Liver (tissue), 8 donors: ENCODE measurements at regions not wholly inside any gene's neighbourhood (a gene's known extent, or its start where the extent isn't known, plus 50 kb on each side); places are given as distances from the start of the nearest gene placed in this dataset.

ENCODE experiments used
- DNase-seq: peaks from one replicate; pipeline ENCODE4 v3.0.0-alpha.2; 2017; ENCODE audit warnings: low spot score
- H3K27ac ChIP-seq, 2 donors: one replicate each; pipeline ENCODE4 v1.7.0; 2013; ENCODE audit warnings: inconsistent platforms in 2 of 2, low read length in 2 of 2, control low read depth in 1 of 2, low read depth in 1 of 2, mild to moderate bottlenecking in 1 of 2
- H3K27me3 ChIP-seq, 4 donors: one replicate each; pipeline versions ENCODE4 v1.6.1 to v1.7.0; 2013; ENCODE audit warnings: low read length in 3 of 4, inconsistent platforms in 1 of 4, mild to moderate bottlenecking in 1 of 4, moderate library complexity in 1 of 4; ENCODE audit not compliant: control insufficient read depth in 4 of 4, insufficient read depth in 4 of 4
- H3K36me3 ChIP-seq, 4 donors: one replicate each; pipeline versions ENCODE4 v1.6.1 to v1.7.0; 2013; ENCODE audit warnings: low read length in 3 of 4, mild to moderate bottlenecking in 3 of 4, low read depth in 1 of 4, moderate library complexity in 1 of 4; ENCODE audit not compliant: control insufficient read depth in 4 of 4, insufficient read depth in 3 of 4
- H3K4me1 ChIP-seq, 4 donors: one replicate each; pipeline versions ENCODE4 v1.6.1 to v1.7.0; 2013; ENCODE audit warnings: low read length in 3 of 4, mild to moderate bottlenecking in 3 of 4, moderate library complexity in 1 of 4; ENCODE audit not compliant: control insufficient read depth in 4 of 4, insufficient read depth in 4 of 4
- H3K4me3 ChIP-seq, 3 donors: one replicate each; pipeline versions ENCODE4 v1.6.1 to v1.7.0; 2013; ENCODE audit warnings: low read length in 3 of 3, control low read depth in 1 of 3, low read depth in 1 of 3, mild to moderate bottlenecking in 1 of 3
- H3K9ac ChIP-seq, 2 donors: one replicate each; pipeline ENCODE4 v1.7.0; 2013; ENCODE audit warnings: low read length in 2 of 2, mild to moderate bottlenecking in 2 of 2, moderate library complexity in 2 of 2, control low read depth in 1 of 2, low read depth in 1 of 2
- H3K9me3 ChIP-seq, 4 donors: one replicate each; pipeline versions ENCODE4 v1.6.1 to v1.7.0; 2013; ENCODE audit warnings: low read length in 3 of 4; ENCODE audit not compliant: control insufficient read depth in 4 of 4
- ATF3 ChIP-seq: IDR thresholded peaks from 2 replicates; pipeline ENCODE4 v1.6.1; 2016; ENCODE audit warnings: antibody characterized with exemption
- CTCF ChIP-seq: fragments of 150-350 bp; IDR thresholded peaks from 2 replicates; pipeline ENCODE4 v1.5.1; 2017; ENCODE audit warnings: improper control_type of control experiment, low read depth, low read length; ENCODE audit not compliant: missing input control
- FOXA2 ChIP-seq: IDR thresholded peaks from 2 replicates; pipeline ENCODE4 v1.6.1; 2016; ENCODE audit warnings: antibody characterized with exemption
- GABPA ChIP-seq, 2 donors: IDR thresholded peaks in 1 of 2; conservative IDR thresholded peaks in 1 of 2; 2 replicates each; pipeline ENCODE4 v1.6.1; 2016; ENCODE audit warnings: antibody characterized with exemption in 2 of 2, mild to moderate bottlenecking in 1 of 2, moderate library complexity in 1 of 2
- HNF4G ChIP-seq: IDR thresholded peaks from 2 replicates; pipeline ENCODE4 v1.6.1; 2016; ENCODE audit warnings: antibody characterized with exemption
- JUND ChIP-seq, 2 donors: IDR thresholded peaks; 2 replicates each; pipeline ENCODE4 v1.6.1; 2016; ENCODE audit warnings: antibody characterized with exemption in 2 of 2
- MAX ChIP-seq: IDR thresholded peaks from 2 replicates; pipeline ENCODE4 v1.6.1; 2016; ENCODE audit warnings: antibody characterized with exemption
- NR2F2 ChIP-seq: IDR thresholded peaks from 2 replicates; pipeline ENCODE4 v1.6.1; 2016; ENCODE audit warnings: antibody characterized with exemption
- RXRA ChIP-seq, 2 donors: IDR thresholded peaks; 2 replicates each; pipeline ENCODE4 v1.6.1; 2017 to 2018; ENCODE audit warnings: antibody characterized with exemption in 2 of 2, mild to moderate bottlenecking in 1 of 2
- SP1 ChIP-seq: IDR thresholded peaks from 2 replicates; pipeline ENCODE4 v1.6.1; 2018; ENCODE audit warnings: antibody characterized with exemption, mild to moderate bottlenecking
- YY1 ChIP-seq: IDR thresholded peaks from 2 replicates; pipeline ENCODE4 v1.6.1; 2016; ENCODE audit warnings: antibody characterized with exemption, mild to moderate bottlenecking
- ZBTB33 ChIP-seq: IDR thresholded peaks from 2 replicates; pipeline ENCODE4 v1.6.1; 2016; ENCODE audit warnings: antibody characterized with exemption
- WGBS: extraction: QIAGEN DNeasy Blood & Tissue Kit; methylation state at CpG from one replicate; pipeline ENCODE4 v1.1.7; 2013; 5-methylcytosine and 5-hydroxymethylcytosine counted together
- TF ChIP-seq, protein P1 (sequence below): IDR thresholded peaks from 2 replicates; pipeline ENCODE4 v1.6.1; 2016; ENCODE audit warnings: antibody characterized with exemption, mild to moderate bottlenecking
- donor health status: healthy.
- donor health status: healthy.
- donor health status: healthy.
- donor health status: healthy.
- donor health status: healthy.

GRCh38 chr14:97395068-97395467 is 597.9 kb downstream of the VRK1 start:
- no peak for DNase-seq
- Histone ChIP-seq H3K27me3 (no peaks in the 10 kb centered on the region), H3K9me3 (no peaks in the 10 kb centered on the region), H3K27ac (no peak overlapping the region), H3K4me1 (no peaks in the 10 kb centered on the region), H3K4me3 (no peak overlapping the region), H3K36me3 (no peaks in the 10 kb centered on the region), H3K9ac (no peak overlapping the region)
- TF ChIP-seq HNF4G (no peak), CTCF (no peak), ATF3 (no peak), FOXA2 (no peak)
- WGBS: 84% methylated on average over 4 of the region's 4 CpGs

GRCh38 chr14:97401714-97402113 is 604.5 kb downstream of the VRK1 start:
- Histone ChIP-seq H3K4me1 (no peaks in the 10 kb centered on the region), H3K27ac (no peak overlapping the region), H3K9me3 (no peaks in the 10 kb centered on the region), H3K9ac (no peak overlapping the region), H3K27me3 (peaks cover 0 to 2% (median 0%) of the 10 kb centered on the region in 4 donors), H3K4me3 (no peak overlapping the region), H3K36me3 (no peaks in the 10 kb centered on the region)
- WGBS: 77% methylated on average over 7 of the region's 7 CpGs
- no peak for DNase-seq
- TF ChIP-seq GABPA (IDR thresholded peaks at IDR 0.05 in 1 of 2, conservative IDR thresholded peaks at IDR 0.05 in 1 of 2) (no peak), RXRA (IDR thresholded peaks at IDR 0.05) (no peak), MAX (no peak), JUND (IDR thresholded peaks at IDR 0.05) (no peak), YY1 (no peak), ZBTB33 (no peak), NR2F2 (no peak), SP1 (no peak)
- TF ChIP-seq, protein P1, sequence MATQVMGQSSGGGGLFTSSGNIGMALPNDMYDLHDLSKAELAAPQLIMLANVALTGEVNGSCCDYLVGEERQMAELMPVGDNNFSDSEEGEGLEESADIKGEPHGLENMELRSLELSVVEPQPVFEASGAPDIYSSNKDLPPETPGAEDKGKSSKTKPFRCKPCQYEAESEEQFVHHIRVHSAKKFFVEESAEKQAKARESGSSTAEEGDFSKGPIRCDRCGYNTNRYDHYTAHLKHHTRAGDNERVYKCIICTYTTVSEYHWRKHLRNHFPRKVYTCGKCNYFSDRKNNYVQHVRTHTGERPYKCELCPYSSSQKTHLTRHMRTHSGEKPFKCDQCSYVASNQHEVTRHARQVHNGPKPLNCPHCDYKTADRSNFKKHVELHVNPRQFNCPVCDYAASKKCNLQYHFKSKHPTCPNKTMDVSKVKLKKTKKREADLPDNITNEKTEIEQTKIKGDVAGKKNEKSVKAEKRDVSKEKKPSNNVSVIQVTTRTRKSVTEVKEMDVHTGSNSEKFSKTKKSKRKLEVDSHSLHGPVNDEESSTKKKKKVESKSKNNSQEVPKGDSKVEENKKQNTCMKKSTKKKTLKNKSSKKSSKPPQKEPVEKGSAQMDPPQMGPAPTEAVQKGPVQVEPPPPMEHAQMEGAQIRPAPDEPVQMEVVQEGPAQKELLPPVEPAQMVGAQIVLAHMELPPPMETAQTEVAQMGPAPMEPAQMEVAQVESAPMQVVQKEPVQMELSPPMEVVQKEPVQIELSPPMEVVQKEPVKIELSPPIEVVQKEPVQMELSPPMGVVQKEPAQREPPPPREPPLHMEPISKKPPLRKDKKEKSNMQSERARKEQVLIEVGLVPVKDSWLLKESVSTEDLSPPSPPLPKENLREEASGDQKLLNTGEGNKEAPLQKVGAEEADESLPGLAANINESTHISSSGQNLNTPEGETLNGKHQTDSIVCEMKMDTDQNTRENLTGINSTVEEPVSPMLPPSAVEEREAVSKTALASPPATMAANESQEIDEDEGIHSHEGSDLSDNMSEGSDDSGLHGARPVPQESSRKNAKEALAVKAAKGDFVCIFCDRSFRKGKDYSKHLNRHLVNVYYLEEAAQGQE: no peak
